Bronchial epithelial cell (primary cell): ENCODE measurements at regions not wholly inside any gene's neighbourhood (a gene's known extent, or its start where the extent isn't known, plus 50 kb on each side); places are given as distances from the start of the nearest gene placed in this dataset.
"Not testable (repeated sequence)": the region's sequence is repeated elsewhere in the genome, so short reads cannot be mapped to it uniquely, and the experiment has no call there.

Experiments
- DNase-seq: peaks from one replicate; pipeline ENCODE4 v3.0.0-alpha.2; 2010; ENCODE audit warnings: low read depth
- FAIRE-seq: peaks from 2 replicates; lab custom pipeline; 2011; peaks lifted over from hg19 to GRCh38; lab: Jason Lieb, UNC
- H3K27me3 ChIP-seq: 2 replicates; pipeline ENCODE4 v1.5.1; 2011; ENCODE audit warnings: low read length; ENCODE audit not compliant: control insufficient read depth, insufficient read depth
- H3K36me3 ChIP-seq: 2 replicates; pipeline ENCODE4 v1.5.1; 2011; ENCODE audit warnings: low read length; ENCODE audit not compliant: control insufficient read depth, insufficient read depth
- H3K4me3 ChIP-seq: 2 replicates; pipeline ENCODE4 v1.5.1; 2011; ENCODE audit warnings: mild to moderate bottlenecking, low read depth, low read length, control low read depth
- TF ChIP-seq, protein P1 (sequence below): IDR thresholded peaks from 2 replicates; pipeline ENCODE4 v1.5.1; 2011; ENCODE audit warnings: mild to moderate bottlenecking, moderate library complexity, low read length, control low read depth, inconsistent platforms; ENCODE audit not compliant: insufficient read depth, severe bottlenecking

DNA sequence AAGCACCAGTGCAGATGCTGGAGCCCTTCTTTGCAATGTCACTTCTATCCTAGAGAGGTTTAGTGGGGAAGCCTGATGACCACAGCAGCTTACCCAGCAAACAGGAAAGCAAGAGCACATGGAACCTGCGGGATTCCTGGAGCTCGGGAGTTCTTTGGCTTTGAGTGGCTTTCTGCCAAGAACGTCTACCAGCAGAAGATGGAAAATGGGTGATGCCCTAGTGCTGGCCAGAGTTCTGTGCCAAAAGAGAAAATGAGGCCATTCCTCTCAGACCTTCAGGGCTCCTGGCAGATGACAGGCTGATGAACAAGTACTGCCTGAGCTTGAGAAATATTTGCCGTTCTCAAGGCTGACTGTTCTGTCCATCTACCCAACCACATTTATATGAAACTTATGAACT is 332.1 kb upstream of the CCL2 start:
- DNase-seq: no peak
- Histone ChIP-seq H3K36me3 (no peaks in the 10 kb centered on the region), H3K27me3 (no peaks in the 10 kb centered on the region), H3K4me3 (no peak overlapping the region)
- FAIRE-seq: no peak
- TF ChIP-seq, protein P1, sequence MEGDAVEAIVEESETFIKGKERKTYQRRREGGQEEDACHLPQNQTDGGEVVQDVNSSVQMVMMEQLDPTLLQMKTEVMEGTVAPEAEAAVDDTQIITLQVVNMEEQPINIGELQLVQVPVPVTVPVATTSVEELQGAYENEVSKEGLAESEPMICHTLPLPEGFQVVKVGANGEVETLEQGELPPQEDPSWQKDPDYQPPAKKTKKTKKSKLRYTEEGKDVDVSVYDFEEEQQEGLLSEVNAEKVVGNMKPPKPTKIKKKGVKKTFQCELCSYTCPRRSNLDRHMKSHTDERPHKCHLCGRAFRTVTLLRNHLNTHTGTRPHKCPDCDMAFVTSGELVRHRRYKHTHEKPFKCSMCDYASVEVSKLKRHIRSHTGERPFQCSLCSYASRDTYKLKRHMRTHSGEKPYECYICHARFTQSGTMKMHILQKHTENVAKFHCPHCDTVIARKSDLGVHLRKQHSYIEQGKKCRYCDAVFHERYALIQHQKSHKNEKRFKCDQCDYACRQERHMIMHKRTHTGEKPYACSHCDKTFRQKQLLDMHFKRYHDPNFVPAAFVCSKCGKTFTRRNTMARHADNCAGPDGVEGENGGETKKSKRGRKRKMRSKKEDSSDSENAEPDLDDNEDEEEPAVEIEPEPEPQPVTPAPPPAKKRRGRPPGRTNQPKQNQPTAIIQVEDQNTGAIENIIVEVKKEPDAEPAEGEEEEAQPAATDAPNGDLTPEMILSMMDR: no peak

DNA sequence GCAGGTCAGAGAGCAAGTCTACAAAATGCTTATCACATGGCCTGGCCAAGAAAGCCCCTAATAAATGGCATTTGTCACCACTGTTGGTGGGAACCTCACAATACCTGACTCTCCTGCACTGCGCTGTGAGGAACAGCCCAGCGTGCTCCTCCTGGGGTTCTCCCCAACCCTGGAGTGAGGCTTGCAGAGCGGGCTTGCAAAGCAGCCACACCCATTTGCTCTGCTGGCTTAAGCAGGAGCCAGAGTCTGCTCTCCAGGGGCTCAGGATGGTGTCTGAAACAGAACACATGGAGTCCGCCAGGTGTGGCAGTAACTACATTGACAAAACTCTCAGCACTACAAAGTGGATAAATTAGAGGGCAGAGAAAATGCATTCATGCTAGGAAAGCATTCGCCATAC is 331.0 kb upstream of the CCL2 start:
- Histone ChIP-seq H3K4me3 (no peak overlapping the region), H3K36me3 (no peaks in the 10 kb centered on the region), H3K27me3 (no peaks in the 10 kb centered on the region)
- TF ChIP-seq, protein P1: no peak
- FAIRE-seq (no peak), DNase-seq (no peak)

DNA sequence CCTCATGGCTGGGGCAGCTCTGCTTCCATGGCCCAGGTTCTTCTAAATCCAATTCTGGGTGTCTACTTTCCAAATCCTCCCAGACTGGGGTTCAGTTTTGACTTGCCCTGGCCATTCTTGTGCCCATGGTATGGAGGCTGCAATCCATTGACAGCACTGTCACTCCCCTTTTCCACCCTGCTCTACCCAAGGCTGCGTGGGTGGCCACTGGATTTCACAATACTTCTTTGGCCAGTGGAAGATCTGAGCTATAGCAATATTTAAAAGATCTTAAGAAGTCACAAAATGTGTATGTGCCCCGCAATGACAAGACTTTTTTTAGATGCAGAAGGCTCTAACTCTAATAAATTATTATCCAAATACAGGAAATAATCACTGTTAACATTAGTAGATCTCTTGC is 329.4 kb upstream of the CCL2 start:
- TF ChIP-seq, protein P1: no peak
- Histone ChIP-seq H3K36me3 (no peaks in the 10 kb centered on the region), H3K27me3 (no peaks in the 10 kb centered on the region), H3K4me3 (no peak overlapping the region)
- FAIRE-seq (no peak), DNase-seq (no peak)

DNA sequence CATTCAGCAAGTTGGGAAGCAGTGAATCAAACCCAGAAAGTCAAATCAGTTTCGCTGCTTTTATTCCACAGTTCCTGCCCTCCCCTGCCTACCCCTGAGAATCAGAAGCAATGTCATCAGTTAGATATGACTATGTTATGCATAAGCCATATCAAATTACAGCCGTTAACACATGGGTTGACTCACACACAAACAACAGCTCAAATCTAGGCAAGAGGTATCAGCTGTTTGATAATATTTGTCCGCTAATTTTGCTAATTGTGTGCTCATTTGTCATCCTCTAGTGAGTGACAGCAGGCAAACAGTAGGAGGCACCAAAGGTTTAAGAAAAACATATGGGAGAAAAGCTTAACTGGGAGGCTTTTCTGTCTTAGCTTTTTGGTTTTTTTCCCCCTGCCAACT is 327.4 kb upstream of the CCL2 start:
- Histone ChIP-seq H3K27me3 (no peaks in the 10 kb centered on the region), H3K36me3 (no peaks in the 10 kb centered on the region), H3K4me3 (no peak overlapping the region)
- TF ChIP-seq, protein P1: no peak
- FAIRE-seq: no peak
- peak; percentile 74 for DNase-seq

DNA sequence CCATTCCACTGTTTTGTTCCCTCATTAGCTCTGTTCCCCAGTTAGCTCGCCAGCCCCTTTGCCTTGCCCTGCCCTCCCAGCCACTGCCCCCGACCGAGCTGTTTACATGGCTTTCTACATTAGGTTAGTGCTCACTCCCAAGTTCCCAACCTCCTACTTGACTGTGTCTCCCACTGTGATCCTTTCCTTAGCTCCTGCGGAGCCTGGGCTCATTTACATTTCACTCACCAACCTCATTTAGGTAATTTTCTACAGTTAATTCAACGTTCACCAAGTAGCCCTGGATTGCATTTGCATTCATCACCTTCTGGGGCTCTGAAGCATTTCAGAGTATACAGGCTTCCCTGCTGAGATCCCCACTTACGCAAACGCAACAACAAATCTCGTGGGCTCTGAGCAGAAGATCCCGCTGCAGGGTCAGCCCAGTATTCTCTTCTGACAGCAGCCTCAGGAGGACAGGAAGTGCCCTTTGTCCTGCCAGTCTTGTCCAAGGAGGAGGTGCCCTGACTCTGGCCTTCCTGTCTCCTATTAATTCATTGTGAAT is 325.8 kb upstream of the CCL2 start:
- no peaks in the 10 kb centered on the region for H3K36me3 ChIP-seq
- no peak overlapping the region for H3K4me3 ChIP-seq
- TF ChIP-seq, protein P1: no peak
- DNase-seq (no peak), FAIRE-seq (peak; percentile 32)
- H3K27me3 ChIP-seq: no peaks in the 10 kb centered on the region

DNA sequence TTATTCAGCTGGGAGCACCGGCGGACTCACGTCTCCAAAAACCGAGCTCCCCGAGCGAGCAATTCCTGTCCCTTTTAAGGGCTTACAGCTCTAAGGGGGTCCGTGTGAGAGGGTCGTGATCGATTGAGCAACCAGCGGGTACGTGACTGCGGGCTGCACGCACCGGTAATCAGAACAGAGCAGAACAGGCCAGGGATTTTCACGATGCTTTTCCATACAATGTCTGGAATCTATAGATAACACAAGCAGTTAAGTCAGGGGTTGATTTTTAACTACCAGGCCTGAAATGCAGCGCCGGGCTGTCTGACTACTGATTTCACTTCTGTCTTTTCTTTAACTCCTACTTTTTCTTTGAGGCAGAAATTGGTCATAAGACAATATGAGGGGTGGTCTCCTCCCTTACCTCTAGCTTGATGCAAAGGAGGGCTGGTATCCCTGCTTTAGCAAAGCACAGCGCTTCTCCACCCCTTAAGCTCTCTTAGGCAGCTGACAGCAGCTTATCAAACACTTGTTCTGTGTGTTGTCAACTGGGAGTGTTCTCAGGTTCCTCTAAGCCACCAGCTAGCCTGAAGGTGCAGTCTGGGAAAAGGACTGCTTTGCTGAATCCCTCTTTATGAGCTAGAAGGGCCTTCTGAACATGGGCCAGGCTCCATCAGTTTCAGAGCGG is 323.8 kb upstream of the CCL2 start:
- not testable (repeated sequence) for DNase-seq, FAIRE-seq, H3K27me3 ChIP-seq, H3K36me3 ChIP-seq, H3K4me3 ChIP-seq
